NCI-H82 treated with DMSO at 0.1 percent for 48 hours (cell line): ENCODE measurements at regions not wholly inside any gene's neighbourhood (a gene's known extent, or its start where the extent isn't known, plus 50 kb on each side); places are given as distances from the start of the nearest gene placed in this dataset.
"Not testable (repeated sequence)": the region's sequence is repeated elsewhere in the genome, so short reads cannot be mapped to it uniquely, and the experiment has no call there.

ENCODE experiments used
- DNase-seq: peaks from one replicate; lab custom pipeline; 2025; ENCODE audit not compliant: unreplicated experiment; lab: John Stamatoyannopoulos, UW

GRCh38 chr12:13404631-13405473, 208.3 kb downstream of the EMP1 start:
- DNase-seq = no peak

GRCh38 chr12:13404111-13404628, 207.6 kb downstream of the EMP1 start:
- DNase-seq = no peak

- not testable (repeated sequence) for DNase-seq
Observed at GRCh38 chr12:13391375-13391774, 194.8 kb downstream of the EMP1 start.

GRCh38 chr12:13390918-13391317, 194.4 kb downstream of the EMP1 start:
- no peak for DNase-seq

GRCh38 chr12:13390381-13390861, 193.9 kb downstream of the EMP1 start:
- no peak for DNase-seq

GRCh38 chr12:13387101-13387500, 190.6 kb downstream of the EMP1 start:
- no peak for DNase-seq

GRCh38 chr12:13386323-13387039, 190.0 kb downstream of the EMP1 start:
- no peak for DNase-seq

- DNase-seq = no peak
Observed at GRCh38 chr12:13383379-13383778, 186.9 kb downstream of the EMP1 start.

GRCh38 chr12:13380297-13380696, 183.8 kb downstream of the EMP1 start:
- DNase-seq = no peak

- DNase-seq = no peak
Observed at GRCh38 chr12:13379531-13380188, 183.1 kb downstream of the EMP1 start.

GRCh38 chr12:13377698-13378097, 181.2 kb downstream of the EMP1 start:
- DNase-seq = no peak

- DNase-seq = no peak
Observed at GRCh38 chr12:13376610-13377373, 180.3 kb downstream of the EMP1 start.

- no peak for DNase-seq
Observed at GRCh38 chr12:13375583-13376345, 179.2 kb downstream of the EMP1 start.

- no peak for DNase-seq
Observed at GRCh38 chr12:13374793-13375192, 178.3 kb downstream of the EMP1 start.

- DNase-seq = no peak
Observed at GRCh38 chr12:13373803-13374202, 177.3 kb downstream of the EMP1 start.

- DNase-seq = peak; percentile 29
Observed at GRCh38 chr12:13373131-13373530, 176.6 kb downstream of the EMP1 start.

- no peak for DNase-seq
Observed at GRCh38 chr12:13372386-13372785, 175.9 kb downstream of the EMP1 start.

GRCh38 chr12:13371797-13372196, 175.3 kb downstream of the EMP1 start:
- DNase-seq = no peak

GRCh38 chr12:13371367-13371766, 174.8 kb downstream of the EMP1 start:
- no peak for DNase-seq

GRCh38 chr12:13369474-13370056, 173.0 kb downstream of the EMP1 start:
- no peak for DNase-seq
